Right lobe of liver (tissue), 6 donors: ENCODE measurements at regions not wholly inside any gene's neighbourhood (a gene's known extent, or its start where the extent isn't known, plus 50 kb on each side); places are given as distances from the start of the nearest gene placed in this dataset.

ENCODE experiments used
- ATAC-seq, 4 donors: fragments of 200-7000 bp; cut with Tn5 transposase; one replicate each; pipeline ENCODE4 v1.9.1; 2020; ENCODE audit warnings: mild to moderate bottlenecking in 4 of 4, moderate library complexity in 4 of 4
- DNase-seq, 3 donors: peaks; one replicate each; pipeline ENCODE4 v3.0.0-alpha.2; 2020
- H3K27ac ChIP-seq, 3 donors: fragments of 200-600 bp; one replicate each; pipeline ENCODE4 v1.8.0; 2022
- H3K27me3 ChIP-seq, 2 donors: fragments of 200-600 bp; one replicate each; pipeline ENCODE4 v1.8.0; 2022
- H3K36me3 ChIP-seq, 4 donors: fragments of 200-600 bp; sonication (generic) in 1 of 4; one replicate each; pipeline versions ENCODE4 v1.5.1 to v1.8.0; 2017 to 2022; ENCODE audit warnings: control low read depth in 1 of 4
- H3K4me1 ChIP-seq, 4 donors: fragments of 200-600 bp; sonication (generic) in 1 of 4; one replicate each; pipeline versions ENCODE4 v1.5.1 to v1.8.0; 2017 to 2022; ENCODE audit warnings: control low read depth in 1 of 4
- H3K4me3 ChIP-seq, 3 donors: fragments of 200-600 bp; one replicate each; pipeline ENCODE4 v1.8.0; 2022
- H3K9me3 ChIP-seq, 4 donors: fragments of 200-600 bp; sonication (generic) in 1 of 4; one replicate each; pipeline versions ENCODE4 v1.5.1 to v1.8.0; 2017 to 2022; ENCODE audit warnings: control low read depth in 1 of 4
- POLR2A ChIP-seq: fragments of 450-650 bp; IDR thresholded peaks from one replicate; pipeline ENCODE4 v1.6.1; 2017; ENCODE audit warnings: antibody characterized with exemption, mild to moderate bottlenecking
- WGBS: methylation state at CpG from one replicate; pipeline ENCODE4 v1.1.6; 2018; ENCODE audit warnings: low coverage, low lambda C conversion rate; ENCODE audit not compliant: insufficient coverage; ENCODE audit errors: missing lambda C conversion rate; 5-methylcytosine and 5-hydroxymethylcytosine counted together
- intact Hi-C, 2 donors: fragments of 100-400 bp; cut with DNase I; formaldehyde crosslinking; loops; one replicate each; pipeline versions ENCODE4 v1.11.2 to v1.14.1; 2022
- TF ChIP-seq, protein P1 (sequence below), 4 donors: fragments of 200-600 bp in 3 of 4; fragments of 450-650 bp in 1 of 4; IDR thresholded peaks; one replicate each; pipeline versions ENCODE4 v1.5.1 to v1.8.0; 2016 to 2022; ENCODE audit warnings: antibody characterized with exemption in 4 of 4, mild to moderate bottlenecking in 2 of 4
- donor health status: DM: no; HTN: yes; CAD: no.
- donor health status: DM: no; HTN: no; CAD: no.
- donor health status: DM: no; HTN: no; CAD: no.
- donor health status: DM: no; HTN: yes; CAD: no.
- donor health status: DM: no; HTN: yes; CAD: no.

DNA sequence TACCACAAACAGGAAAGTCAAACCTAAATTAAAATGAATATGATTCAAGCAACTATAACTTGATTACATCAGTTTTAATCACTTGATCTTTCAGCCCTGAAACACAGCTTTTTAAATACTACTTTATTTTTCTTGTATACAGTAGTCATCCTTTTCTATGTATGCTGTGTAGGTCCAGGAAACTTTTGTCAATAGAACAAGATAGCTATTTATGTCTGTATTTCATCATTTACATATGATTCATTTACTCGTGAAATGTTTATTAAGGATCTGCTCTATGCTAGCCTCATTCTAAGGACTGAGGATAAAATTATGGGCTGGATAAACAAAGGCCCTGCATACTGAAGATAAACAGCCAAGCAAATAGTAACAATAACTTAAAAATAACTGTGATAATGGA is 930.2 kb downstream of the TFAP2A start:
- 62% methylated on average over 1 of the region's 1 CpG for WGBS
- no peaks in the 10 kb centered on the region for H3K36me3 ChIP-seq

DNA sequence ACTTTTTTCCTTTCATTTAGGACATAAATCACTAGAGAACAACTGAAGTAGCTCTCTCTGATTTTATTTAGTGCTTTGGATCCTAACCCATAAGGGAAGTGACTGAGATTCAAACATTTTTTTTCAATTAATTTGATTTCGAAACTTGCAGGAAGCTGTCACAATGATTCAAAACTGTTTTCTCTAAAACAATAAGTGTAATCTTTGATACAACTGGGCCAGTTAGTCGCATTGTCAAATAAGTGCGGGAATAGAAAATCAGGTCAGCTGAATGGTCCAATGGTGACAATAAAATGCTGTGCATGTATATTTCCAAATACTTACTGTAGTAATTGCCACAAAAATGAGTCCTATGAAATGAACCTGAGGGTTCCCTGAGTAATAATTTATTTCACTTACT is 930.8 kb downstream of the TFAP2A start:
- Histone ChIP-seq H3K36me3 (no peaks in the 10 kb centered on the region), H3K9me3 (no peaks in the 10 kb centered on the region), H3K4me1 (no peaks in the 10 kb centered on the region), H3K27ac (no peak overlapping the region), H3K27me3 (no peaks in the 10 kb centered on the region), H3K4me3 (no peak overlapping the region)
- 64% methylated on average over 3 of the region's 3 CpGs for WGBS
- DNase-seq (no peak), ATAC-seq (no peak)
- intact Hi-C loops: no loop called here
- TF ChIP-seq, protein P1, sequence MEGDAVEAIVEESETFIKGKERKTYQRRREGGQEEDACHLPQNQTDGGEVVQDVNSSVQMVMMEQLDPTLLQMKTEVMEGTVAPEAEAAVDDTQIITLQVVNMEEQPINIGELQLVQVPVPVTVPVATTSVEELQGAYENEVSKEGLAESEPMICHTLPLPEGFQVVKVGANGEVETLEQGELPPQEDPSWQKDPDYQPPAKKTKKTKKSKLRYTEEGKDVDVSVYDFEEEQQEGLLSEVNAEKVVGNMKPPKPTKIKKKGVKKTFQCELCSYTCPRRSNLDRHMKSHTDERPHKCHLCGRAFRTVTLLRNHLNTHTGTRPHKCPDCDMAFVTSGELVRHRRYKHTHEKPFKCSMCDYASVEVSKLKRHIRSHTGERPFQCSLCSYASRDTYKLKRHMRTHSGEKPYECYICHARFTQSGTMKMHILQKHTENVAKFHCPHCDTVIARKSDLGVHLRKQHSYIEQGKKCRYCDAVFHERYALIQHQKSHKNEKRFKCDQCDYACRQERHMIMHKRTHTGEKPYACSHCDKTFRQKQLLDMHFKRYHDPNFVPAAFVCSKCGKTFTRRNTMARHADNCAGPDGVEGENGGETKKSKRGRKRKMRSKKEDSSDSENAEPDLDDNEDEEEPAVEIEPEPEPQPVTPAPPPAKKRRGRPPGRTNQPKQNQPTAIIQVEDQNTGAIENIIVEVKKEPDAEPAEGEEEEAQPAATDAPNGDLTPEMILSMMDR (IDR thresholded peaks at IDR 0.05): no peak
- TF ChIP-seq POLR2A: no peak

More for the DNA sequence above, 930.2 kb downstream of the TFAP2A start:
- intact Hi-C loops: no loop called here
- Histone ChIP-seq H3K4me1 (no peaks in the 10 kb centered on the region), H3K27ac (no peak overlapping the region), H3K9me3 (no peaks in the 10 kb centered on the region), H3K27me3 (no peaks in the 10 kb centered on the region), H3K4me3 (no peak overlapping the region)
- ATAC-seq: no peak
- DNase-seq: no peak
- TF ChIP-seq, protein P1 (IDR thresholded peaks at IDR 0.05): no peak
- no peak for TF ChIP-seq POLR2A

DNA sequence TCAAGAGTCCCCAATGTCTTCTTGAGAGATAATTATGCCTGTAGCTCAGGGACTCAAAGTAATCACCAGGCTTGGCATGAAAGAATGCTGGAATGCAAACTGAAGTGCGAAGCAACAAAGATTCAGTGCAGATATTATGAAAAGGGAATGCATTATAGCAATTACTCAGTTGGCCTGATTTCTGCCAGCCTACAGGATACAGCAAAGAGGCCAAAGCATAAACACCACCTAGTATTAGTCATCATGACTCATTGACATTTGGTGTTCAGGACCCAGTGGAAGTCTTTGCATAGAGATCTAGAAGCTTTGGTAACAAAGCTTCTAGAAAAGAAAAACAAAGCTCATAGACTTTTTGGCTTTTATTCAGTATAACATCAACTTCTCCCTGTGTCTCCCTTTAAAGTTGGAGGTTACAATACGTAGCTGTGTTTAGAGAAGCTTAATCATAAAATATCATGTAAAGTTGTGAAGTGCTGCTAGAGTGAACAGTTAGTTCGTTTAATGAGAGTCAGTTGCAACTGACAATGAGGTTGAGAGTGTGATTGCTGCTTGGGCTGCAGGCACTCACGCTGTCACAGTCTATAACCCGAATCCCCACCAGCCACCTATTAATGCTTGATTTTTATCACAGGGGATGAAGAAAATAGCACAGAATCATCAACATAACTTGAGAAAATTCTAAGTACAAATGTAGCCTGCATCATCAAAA is 932.7 kb downstream of the TFAP2A start:
- Histone ChIP-seq H3K36me3 (no peaks in the 10 kb centered on the region), H3K4me1 (no peaks in the 10 kb centered on the region), H3K27me3 (no peaks in the 10 kb centered on the region), H3K9me3 (no peaks in the 10 kb centered on the region), H3K4me3 (no peak overlapping the region), H3K27ac (no peak overlapping the region)
- 32% methylated on average over 5 of the region's 5 CpGs for WGBS
- TF ChIP-seq, protein P1 (IDR thresholded peaks at IDR 0.05): no peak
- TF ChIP-seq POLR2A: no peak
- intact Hi-C loops: no loop called here
- no peak for DNase-seq
- no peak for ATAC-seq

DNA sequence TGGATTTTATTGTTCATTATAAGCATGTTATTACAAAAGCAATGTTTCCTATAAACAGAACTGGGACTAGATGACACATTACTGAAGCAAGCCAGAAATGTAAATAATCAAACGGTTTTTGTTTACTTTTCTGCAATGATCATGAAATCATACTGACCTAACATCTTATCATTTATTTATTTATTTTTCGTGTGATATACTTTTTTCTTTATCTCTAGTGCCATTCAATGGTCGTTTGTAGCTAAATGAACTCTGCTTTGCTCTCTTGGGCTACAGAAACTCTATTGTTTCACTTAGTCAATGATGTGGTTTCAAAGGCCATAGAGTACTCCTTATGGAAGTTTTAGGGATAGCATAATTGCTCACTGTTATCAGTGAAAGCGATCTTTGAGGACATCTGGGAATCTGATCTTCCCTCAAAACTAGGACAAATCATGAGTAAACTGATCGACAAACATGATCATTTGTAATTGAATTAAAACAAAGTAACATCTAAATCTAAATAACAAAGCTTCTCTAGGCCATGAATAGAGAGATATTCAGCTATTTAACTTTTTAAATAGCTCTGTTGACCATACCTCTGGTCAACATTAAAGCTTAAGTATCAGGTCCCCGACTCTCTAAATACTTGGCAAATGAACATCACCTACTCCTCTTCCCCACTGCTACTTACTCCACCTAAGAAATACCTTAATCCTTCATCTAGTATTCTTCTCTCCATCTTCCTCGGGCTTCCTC is 933.4 kb downstream of the TFAP2A start:
- DNase-seq: no peak
- Histone ChIP-seq H3K9me3 (no peaks in the 10 kb centered on the region), H3K4me1 (no peaks in the 10 kb centered on the region), H3K27ac (no peak overlapping the region), H3K36me3 (no peaks in the 10 kb centered on the region), H3K4me3 (no peak overlapping the region), H3K27me3 (no peaks in the 10 kb centered on the region)
- TF ChIP-seq, protein P1 (IDR thresholded peaks at IDR 0.05): no peak
- TF ChIP-seq POLR2A: no peak
- intact Hi-C loops: no loop called here
- 30% methylated on average over 7 of the region's 7 CpGs for WGBS
- ATAC-seq: no peak
